Suprapubic skin (tissue), 4 donors: ENCODE measurements at regions not wholly inside any gene's neighbourhood (a gene's known extent, or its start where the extent isn't known, plus 50 kb on each side); places are given as distances from the start of the nearest gene placed in this dataset.

ENCODE experiments used
- DNase-seq, 2 donors: peaks; one replicate each; pipeline ENCODE4 v3.0.0-alpha.2; 2019; ENCODE audit warnings: low spot score in 2 of 2
- H3K27ac ChIP-seq: fragments of 200-600 bp; sonication (generic); one replicate; pipeline ENCODE4 v1.5.1; 2019
- H3K27me3 ChIP-seq: fragments of 200-600 bp; sonication (generic); one replicate; pipeline ENCODE4 v1.5.1; 2019
- H3K36me3 ChIP-seq: fragments of 200-600 bp; sonication (generic); one replicate; pipeline ENCODE4 v1.5.1; 2019
- H3K4me1 ChIP-seq: fragments of 200-600 bp; sonication (generic); one replicate; pipeline ENCODE4 v1.5.1; 2019
- H3K4me3 ChIP-seq: fragments of 200-600 bp; sonication (generic); one replicate; pipeline ENCODE4 v1.5.1; 2019; ENCODE audit warnings: mild to moderate bottlenecking
- H3K9me3 ChIP-seq: fragments of 200-600 bp; sonication (generic); one replicate; pipeline ENCODE4 v1.5.1; 2019
- CTCF ChIP-seq, 2 donors: fragments of 200-600 bp in 1 of 2; fragments of 450-650 bp in 1 of 2; sonication (generic) in 1 of 2; IDR thresholded peaks; one replicate each; pipeline ENCODE4 v1.5.1; 2016 to 2019; ENCODE audit warnings: antibody characterized with exemption in 2 of 2, mild to moderate bottlenecking in 1 of 2, moderate library complexity in 1 of 2
- EP300 ChIP-seq: sonication (generic); formaldehyde crosslinking; IDR thresholded peaks from one replicate; pipeline ENCODE4 v1.6.1; 2017; ENCODE audit warnings: antibody characterized with exemption
- POLR2A ChIP-seq, 2 donors: fragments of 450-650 bp; IDR thresholded peaks; one replicate each; pipeline ENCODE4 v1.6.1; 2017; ENCODE audit warnings: antibody characterized with exemption in 2 of 2, mild to moderate bottlenecking in 2 of 2, moderate library complexity in 2 of 2
- POLR2AphosphoS5 ChIP-seq, 3 donors: sonication (generic); formaldehyde crosslinking; IDR thresholded peaks; one replicate each; pipeline ENCODE4 v1.6.1; 2017; ENCODE audit warnings: antibody characterized with exemption in 3 of 3
- WGBS: methylation state at CpG from one replicate; pipeline ENCODE4 v1.1.5; 2018; 5-methylcytosine and 5-hydroxymethylcytosine counted together

GRCh38 chr1:228902781-228903433 lies 167.6 kb downstream of the RHOU start:
- Histone ChIP-seq H3K9me3 (no peaks in the 10 kb centered on the region), H3K27me3 (no peaks in the 10 kb centered on the region), H3K36me3 (no peaks in the 10 kb centered on the region), H3K27ac (peak overlapping the region; percentile 42), H3K4me3 (no peak overlapping the region), H3K4me1 (peaks cover 15% of the 10 kb centered on the region)
- WGBS = 54% methylated on average over 13 of the region's 13 CpGs
- DNase-seq = peak; percentile 91 to 92
- TF ChIP-seq EP300 (no peak), POLR2AphosphoS5 (IDR thresholded peaks at IDR 0.05) (peak in 1 of 3 donors; percentile 40), CTCF (IDR thresholded peaks at IDR 0.05) (no peak), POLR2A (IDR thresholded peaks at IDR 0.05) (no peak)

DNA sequence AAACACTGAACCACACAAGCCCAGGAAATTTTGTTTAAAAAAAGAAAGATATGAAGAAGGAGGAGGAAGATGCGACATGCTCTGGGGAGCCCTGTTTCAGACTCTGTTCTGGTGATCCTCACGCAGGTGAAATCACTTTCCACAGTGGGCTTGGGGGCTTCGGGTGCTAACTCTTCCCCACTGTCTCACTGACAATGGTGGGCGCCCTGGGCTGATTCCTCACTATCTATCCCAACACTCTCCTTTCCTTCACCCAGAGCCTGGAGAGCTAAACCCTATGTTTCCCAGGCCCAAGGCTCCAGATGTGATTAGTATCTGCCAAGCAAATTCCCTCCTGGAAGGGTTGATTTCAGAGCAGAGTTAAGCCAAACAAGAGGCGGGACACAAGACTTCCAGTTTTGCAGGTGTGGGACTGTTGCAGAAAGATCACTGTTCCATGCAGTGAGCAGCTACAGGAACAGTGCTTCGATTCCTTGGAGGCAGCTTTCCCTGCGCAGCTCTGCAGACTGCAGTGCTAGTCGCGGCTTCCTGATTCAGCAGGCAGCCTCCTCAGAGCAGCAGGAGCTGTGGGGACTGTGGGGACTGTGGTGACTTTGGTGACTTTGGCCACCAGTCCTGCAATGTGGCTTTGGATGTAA lies 168.3 kb downstream of the RHOU start:
- DNase-seq = no peak
- peaks cover 15% of the 10 kb centered on the region for H3K4me1 ChIP-seq
- 59% methylated on average over 7 of the region's 9 CpGs for WGBS
- TF ChIP-seq POLR2A (IDR thresholded peaks at IDR 0.05) = no peak
- no peak for TF ChIP-seq POLR2AphosphoS5 (IDR thresholded peaks at IDR 0.05)
- no peak for TF ChIP-seq EP300
- TF ChIP-seq CTCF (IDR thresholded peaks at IDR 0.05) = no peak
- no peaks in the 10 kb centered on the region for H3K27me3 ChIP-seq
- H3K36me3 ChIP-seq = no peaks in the 10 kb centered on the region
- no peak overlapping the region for H3K4me3 ChIP-seq
- H3K27ac ChIP-seq = peak overlapping the region; percentile 42
- H3K9me3 ChIP-seq = no peaks in the 10 kb centered on the region

DNA sequence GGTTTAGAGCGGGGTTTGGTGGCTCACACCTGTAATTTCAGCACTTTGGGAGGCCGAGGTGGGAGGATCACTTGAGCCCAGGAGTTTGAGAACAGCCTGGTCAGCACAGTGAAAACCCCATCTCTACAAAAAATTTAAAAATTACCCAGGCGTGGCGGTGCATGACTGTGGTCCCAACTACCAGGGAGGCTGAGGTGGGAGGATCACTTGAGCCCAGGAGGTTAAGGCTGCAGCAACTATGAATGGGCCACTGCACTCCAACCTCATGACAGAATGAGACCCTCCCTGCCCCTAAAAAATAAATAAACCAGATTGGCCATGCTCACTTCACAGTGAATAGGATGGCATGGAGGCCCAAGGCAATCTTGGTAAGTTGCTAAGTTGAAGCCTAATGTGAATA lies 168.9 kb downstream of the RHOU start:
- Histone ChIP-seq H3K4me3 (no peak overlapping the region), H3K27me3 (no peaks in the 10 kb centered on the region), H3K36me3 (no peaks in the 10 kb centered on the region), H3K4me1 (peaks cover 15% of the 10 kb centered on the region), H3K9me3 (no peaks in the 10 kb centered on the region), H3K27ac (no peak overlapping the region)
- 98% methylated on average over 4 of the region's 4 CpGs for WGBS
- no peak for DNase-seq
- TF ChIP-seq CTCF (IDR thresholded peaks at IDR 0.05) = no peak
- no peak for TF ChIP-seq POLR2AphosphoS5 (IDR thresholded peaks at IDR 0.05)

DNA sequence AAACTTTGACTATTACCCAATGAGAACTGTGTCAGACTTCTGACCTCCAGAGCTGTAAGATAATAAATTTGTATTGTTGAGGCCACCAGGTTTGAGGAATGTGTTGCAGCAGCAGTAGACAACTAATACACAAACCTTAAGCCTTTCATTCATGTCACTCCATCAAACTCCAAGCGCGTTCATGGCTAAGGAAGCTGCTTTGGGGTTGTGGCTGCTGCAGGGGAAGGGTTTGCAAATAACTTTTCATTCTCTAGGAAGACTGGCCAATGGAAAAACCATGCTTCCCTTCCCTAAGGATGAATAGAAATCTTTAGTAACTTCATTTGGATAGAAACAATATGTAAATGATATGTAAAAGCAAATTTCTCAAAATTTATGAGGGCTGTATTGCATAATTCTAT lies 170.4 kb downstream of the RHOU start:
- no peaks in the 10 kb centered on the region for H3K9me3 ChIP-seq
- H3K4me3 ChIP-seq = no peak overlapping the region
- H3K36me3 ChIP-seq = no peaks in the 10 kb centered on the region
- H3K27me3 ChIP-seq = no peaks in the 10 kb centered on the region
- no peak for DNase-seq
- H3K4me1 ChIP-seq = peaks cover 15% of the 10 kb centered on the region
- TF ChIP-seq CTCF (IDR thresholded peaks at IDR 0.05) = no peak
- TF ChIP-seq POLR2A (IDR thresholded peaks at IDR 0.05) = no peak
- TF ChIP-seq EP300 = no peak
- TF ChIP-seq POLR2AphosphoS5 (IDR thresholded peaks at IDR 0.05) = no peak
- H3K27ac ChIP-seq = no peak overlapping the region
- WGBS = 93% methylated on average over 2 of the region's 2 CpGs

GRCh38 chr1:228906223-228906860 lies 171.1 kb downstream of the RHOU start:
- H3K27ac ChIP-seq = no peak overlapping the region
- WGBS = 93% methylated on average over 9 of the region's 10 CpGs
- no peak for DNase-seq
- no peak overlapping the region for H3K4me3 ChIP-seq
- peaks cover 15% of the 10 kb centered on the region for H3K4me1 ChIP-seq
- H3K27me3 ChIP-seq = no peaks in the 10 kb centered on the region
- no peaks in the 10 kb centered on the region for H3K9me3 ChIP-seq
- no peaks in the 10 kb centered on the region for H3K36me3 ChIP-seq
- TF ChIP-seq CTCF (IDR thresholded peaks at IDR 0.05) (no peak), EP300 (no peak)
